ENCODE measurements at regions not wholly inside any gene's neighbourhood (a gene's known extent, or its start where the extent isn't known, plus 50 kb on each side); places are given as distances from the start of the nearest gene placed in this dataset.

GRCh38 chr7:69399401-69399800, 198.9 kb upstream of the AUTS2 start:
- no peak for TF ChIP-seq CTCF (IDR thresholded peaks at IDR 0.05)
- no peaks in the 10 kb centered on the region for H3K36me3 ChIP-seq
- no peak for DNase-seq (ENCODE audit: low spot score)
- H3K4me1 ChIP-seq = no peaks in the 10 kb centered on the region
- no peak overlapping the region for H3K4me3 ChIP-seq
- no peak overlapping the region for H3K27ac ChIP-seq
- no peaks in the 10 kb centered on the region for H3K27me3 ChIP-seq
- no peaks in the 10 kb centered on the region for H3K9me3 ChIP-seq

- Histone ChIP-seq H3K4me3 (no peak overlapping the region), H3K36me3 (no peaks in the 10 kb centered on the region), H3K27me3 (no peaks in the 10 kb centered on the region), H3K4me1 (no peaks in the 10 kb centered on the region), H3K27ac (no peak overlapping the region), H3K9me3 (no peaks in the 10 kb centered on the region)
- no peak for DNase-seq (ENCODE audit: low spot score)
- TF ChIP-seq CTCF (IDR thresholded peaks at IDR 0.05) = no peak
Observed at GRCh38 chr7:69402696-69403095, 195.6 kb upstream of the AUTS2 start.

- no peak overlapping the region for H3K27ac ChIP-seq
- DNase-seq (ENCODE audit: low spot score) = no peak
- no peaks in the 10 kb centered on the region for H3K36me3 ChIP-seq
- H3K4me3 ChIP-seq = no peak overlapping the region
- no peaks in the 10 kb centered on the region for H3K4me1 ChIP-seq
- no peaks in the 10 kb centered on the region for H3K9me3 ChIP-seq
- H3K27me3 ChIP-seq = no peaks in the 10 kb centered on the region
- peak; percentile 19 to 58 for TF ChIP-seq CTCF (IDR thresholded peaks at IDR 0.05)
Observed at GRCh38 chr7:69403169-69403568, 195.1 kb upstream of the AUTS2 start.

GRCh38 chr7:69411018-69411417, 187.3 kb upstream of the AUTS2 start:
- Histone ChIP-seq H3K27me3 (no peaks in the 10 kb centered on the region), H3K4me3 (no peak overlapping the region), H3K4me1 (peaks cover 0 to 4% of the 10 kb centered on the region in 2 donors), H3K9me3 (no peaks in the 10 kb centered on the region), H3K36me3 (no peaks in the 10 kb centered on the region), H3K27ac (no peak overlapping the region)
- TF ChIP-seq CTCF (IDR thresholded peaks at IDR 0.05) = no peak
- DNase-seq (ENCODE audit: low spot score) = no peak

- Histone ChIP-seq H3K4me1 (peaks cover 0 to 4% of the 10 kb centered on the region in 2 donors), H3K9me3 (no peaks in the 10 kb centered on the region), H3K36me3 (no peaks in the 10 kb centered on the region), H3K27ac (no peak overlapping the region), H3K27me3 (no peaks in the 10 kb centered on the region), H3K4me3 (no peak overlapping the region)
- TF ChIP-seq CTCF (IDR thresholded peaks at IDR 0.05) = no peak
- DNase-seq (ENCODE audit: low spot score) = no peak
Observed at GRCh38 chr7:69411466-69411865, 186.8 kb upstream of the AUTS2 start.

- Histone ChIP-seq H3K4me1 (peaks cover 0 to 4% of the 10 kb centered on the region in 2 donors), H3K9me3 (no peaks in the 10 kb centered on the region), H3K27me3 (no peaks in the 10 kb centered on the region), H3K27ac (no peak overlapping the region), H3K4me3 (no peak overlapping the region), H3K36me3 (no peaks in the 10 kb centered on the region)
- DNase-seq (ENCODE audit: low spot score) = peak; percentile 86
- TF ChIP-seq CTCF (IDR thresholded peaks at IDR 0.05) = no peak
Observed at GRCh38 chr7:69412331-69413146, 185.7 kb upstream of the AUTS2 start.
